Stimulated activated CD8-positive, alpha-beta memory T cell treated with anti-CD3 and anti-CD28 coated beads, Interleukin-12 subunit alpha, Interleukin-12 subunit beta, amount 100 ng/mL, for 4 hours (primary cell): ENCODE measurements at regions not wholly inside any gene's neighbourhood (a gene's known extent, or its start where the extent isn't known, plus 50 kb on each side); places are given as distances from the start of the nearest gene placed in this dataset.
"Not testable (repeated sequence)": the region's sequence is repeated elsewhere in the genome, so short reads cannot be mapped to it uniquely, and the experiment has no call there.

Source experiments
- DNase-seq: peaks from one replicate; pipeline ENCODE4 v3.0.0-alpha.2; 2020; ENCODE audit warnings: low read depth

DNA sequence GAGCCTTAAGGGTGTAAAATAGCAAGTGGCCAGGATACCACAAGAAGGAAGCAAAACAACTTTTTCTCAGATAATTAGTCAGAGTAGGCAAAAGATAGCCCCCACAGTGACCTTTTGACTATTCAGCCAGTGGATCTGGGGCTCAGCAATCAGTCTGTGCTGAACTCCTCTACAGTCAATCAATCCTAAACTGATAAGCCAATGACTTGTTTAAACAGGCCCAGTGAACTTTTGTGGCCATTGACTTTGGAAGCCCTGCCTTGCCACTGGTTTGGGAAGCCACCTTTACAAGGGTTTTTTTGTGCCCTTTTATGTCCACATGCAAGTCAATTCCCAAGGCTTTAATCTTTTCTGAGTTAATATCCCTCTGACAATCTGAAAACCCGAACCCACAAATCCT, 1565.0 kb upstream of the WWC1 start:
- no peak for DNase-seq

DNA sequence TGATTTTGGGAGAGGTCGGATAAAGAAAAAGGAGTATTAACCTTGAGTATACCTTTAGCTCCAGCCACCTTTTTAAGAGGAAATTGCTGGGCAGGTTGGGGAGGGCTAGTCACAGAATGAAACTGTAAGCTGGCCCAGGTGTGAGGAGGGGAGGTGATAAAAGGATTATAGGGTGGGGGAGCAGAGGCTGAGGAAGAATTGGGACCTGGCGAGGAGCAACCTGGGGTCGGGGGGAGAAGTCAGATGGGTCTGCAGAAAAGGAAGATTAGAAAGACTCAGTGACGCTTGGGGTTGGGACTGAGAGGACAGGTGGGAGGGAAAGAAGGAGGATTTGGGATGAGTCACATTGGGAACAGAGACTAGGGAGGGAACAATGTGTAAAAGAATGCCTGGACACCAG, 1548.5 kb upstream of the WWC1 start:
- DNase-seq, result not testable (repeated sequence)

DNA sequence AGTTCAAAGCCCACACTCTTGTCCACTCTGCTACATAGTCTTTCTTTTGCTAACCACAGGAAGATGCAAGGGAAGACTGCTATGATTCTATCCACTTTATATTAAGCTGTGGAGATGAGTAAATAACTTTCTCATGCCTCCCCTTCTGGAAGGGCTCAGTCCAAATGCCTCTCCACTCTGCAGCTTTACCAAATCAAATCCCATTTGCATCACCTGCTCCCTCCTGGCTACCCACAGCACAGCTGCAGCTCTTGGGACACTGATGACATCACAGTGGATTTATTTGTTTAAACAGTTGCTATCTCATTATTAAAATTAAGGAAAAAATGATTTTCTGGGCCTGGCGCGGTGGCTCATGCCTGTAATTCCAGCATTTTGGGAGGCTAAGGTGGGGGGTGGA, 1544.9 kb upstream of the WWC1 start:
- no peak for DNase-seq

DNA sequence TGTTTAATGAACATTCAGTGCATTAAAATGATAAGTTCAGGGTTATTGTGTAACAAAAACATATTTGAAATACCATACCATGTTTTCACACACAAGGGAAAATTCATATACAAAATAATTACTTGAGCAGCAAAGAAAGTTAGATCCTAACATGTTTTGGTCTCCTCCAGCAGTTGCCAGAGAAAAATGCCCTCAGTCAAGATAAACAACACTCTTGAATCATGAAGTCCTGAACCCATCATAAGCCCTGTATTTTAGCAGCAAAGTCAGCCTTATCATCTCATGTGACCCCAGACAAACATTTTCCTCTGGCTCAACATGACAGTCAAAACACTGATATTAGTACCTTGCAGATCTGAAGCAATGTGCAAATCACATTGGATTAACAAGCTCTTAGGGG, 1541.1 kb upstream of the WWC1 start:
- no peak for DNase-seq

DNA sequence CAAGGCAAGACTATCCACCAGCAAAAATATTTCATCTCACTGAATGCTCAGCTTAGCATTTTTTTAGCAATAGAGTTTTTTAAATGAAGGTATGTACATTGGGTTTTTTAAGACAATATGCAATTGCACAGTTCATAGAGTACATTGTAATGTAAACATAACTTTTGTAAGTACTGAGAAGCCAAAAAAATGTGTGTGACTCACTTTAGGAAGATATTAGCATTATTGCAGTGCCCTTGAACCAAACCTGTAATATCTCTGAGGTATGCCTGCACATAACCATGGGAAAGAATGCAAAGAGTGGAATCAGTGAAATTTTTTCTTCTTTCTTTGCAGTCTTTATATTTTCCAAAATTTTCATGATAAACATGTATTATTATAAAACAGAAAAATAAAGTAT, 1533.3 kb upstream of the WWC1 start:
- DNase-seq, result no peak

DNA sequence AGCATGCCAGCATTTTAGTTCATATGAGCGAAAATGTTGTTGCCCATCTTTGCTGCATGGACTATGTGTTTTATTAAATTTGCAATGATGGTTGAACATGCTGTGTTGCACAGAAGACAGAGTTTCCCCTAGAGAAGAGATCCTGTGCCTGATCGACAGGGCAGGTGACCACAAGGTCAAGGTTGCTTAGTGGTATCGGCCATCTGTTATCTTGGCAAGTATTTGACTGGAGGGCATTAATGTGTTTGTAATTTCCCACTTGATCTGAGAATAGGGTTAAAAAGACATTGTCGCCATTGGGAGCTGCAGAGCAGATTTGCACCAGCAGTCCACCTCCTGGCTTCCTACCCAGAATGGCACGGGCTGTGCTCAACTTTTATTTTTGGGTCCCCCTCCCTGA, 1523.6 kb upstream of the WWC1 start:
- no peak for DNase-seq

DNA sequence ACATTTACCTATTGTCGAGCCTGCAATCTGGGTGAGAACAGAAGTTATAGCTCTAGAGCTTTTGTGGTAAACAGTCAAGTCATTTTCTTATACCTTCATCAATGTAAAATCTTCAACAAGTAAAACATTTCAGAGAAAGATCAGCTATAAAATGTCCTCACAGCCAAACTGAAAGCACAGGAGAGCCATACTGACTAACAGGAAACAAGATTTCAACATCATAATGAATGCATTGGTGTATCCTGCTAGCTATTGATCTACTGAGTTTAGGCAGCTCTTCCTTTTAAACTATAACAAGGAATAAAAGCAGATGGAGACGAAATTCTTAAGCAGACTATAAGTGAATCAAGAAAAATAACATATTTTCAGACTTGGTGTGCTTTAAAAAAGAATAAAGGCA, 1522.9 kb upstream of the WWC1 start:
- DNase-seq, result no peak

DNA sequence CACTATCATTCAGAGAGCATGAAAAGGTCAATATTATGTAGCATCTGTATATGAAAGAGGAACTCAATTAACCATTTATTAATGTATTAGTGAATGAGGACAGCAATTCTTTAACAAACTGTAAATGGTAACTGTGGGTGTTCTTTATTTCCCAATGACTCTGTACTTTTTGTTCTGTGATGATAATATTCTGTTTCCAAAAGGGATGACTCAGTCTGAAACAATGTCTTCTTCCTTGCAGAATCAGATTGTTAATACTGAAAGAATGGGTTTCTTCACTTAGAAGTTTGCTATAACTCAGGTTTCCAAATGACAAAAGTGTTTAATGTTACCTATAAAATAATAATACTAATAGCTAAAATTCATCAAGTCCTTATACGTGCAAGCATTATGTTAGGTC, 1518.7 kb upstream of the WWC1 start:
- DNase-seq, result no peak

DNA sequence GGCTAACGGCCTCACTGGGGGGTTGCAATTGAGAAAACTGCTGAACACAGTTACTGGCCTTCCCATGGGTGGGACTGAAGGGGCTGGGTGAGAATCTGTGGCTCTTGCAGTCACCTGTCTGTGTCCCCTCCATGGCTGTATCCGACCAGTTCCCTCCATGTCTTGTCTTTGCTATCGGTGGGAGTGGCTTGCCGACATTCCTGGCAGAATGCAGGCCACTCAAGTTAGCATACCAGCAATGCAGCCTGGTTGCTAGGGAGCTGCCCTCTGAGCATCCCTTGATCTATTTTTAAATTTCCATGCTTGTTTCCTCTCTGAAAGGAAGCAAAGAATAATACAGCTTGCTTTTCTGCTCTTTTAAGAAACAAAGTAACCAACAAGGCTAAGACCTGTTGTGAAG, 1509.7 kb upstream of the WWC1 start:
- DNase-seq, result no peak

DNA sequence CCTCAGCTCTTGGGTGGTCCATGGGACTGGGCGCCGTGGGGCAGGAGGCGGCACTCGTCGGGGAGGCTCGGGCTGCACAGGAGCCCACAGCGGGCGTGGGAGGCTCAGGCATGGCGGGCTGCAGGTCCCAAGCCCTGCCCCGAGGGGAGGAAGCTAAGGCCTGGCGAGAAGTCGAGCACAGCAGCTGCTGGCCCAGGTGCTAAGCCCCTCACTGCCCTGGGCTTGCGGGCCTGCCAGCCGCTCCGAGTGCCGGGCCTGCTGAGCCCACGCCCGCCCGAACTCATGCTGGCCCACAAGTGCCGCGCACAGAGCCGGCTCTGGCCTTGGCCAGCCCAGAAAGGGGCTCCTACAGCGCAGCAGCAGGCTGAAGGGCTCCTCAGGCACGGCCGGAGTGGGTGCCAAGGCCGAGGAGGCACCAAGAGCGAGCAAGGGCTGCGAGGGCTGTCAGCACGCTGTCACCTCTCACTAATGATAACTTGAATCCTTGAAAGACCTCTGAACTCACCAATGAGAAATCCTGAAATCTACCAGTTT, 1506.8 kb upstream of the WWC1 start:
- DNase-seq, result no peak

DNA sequence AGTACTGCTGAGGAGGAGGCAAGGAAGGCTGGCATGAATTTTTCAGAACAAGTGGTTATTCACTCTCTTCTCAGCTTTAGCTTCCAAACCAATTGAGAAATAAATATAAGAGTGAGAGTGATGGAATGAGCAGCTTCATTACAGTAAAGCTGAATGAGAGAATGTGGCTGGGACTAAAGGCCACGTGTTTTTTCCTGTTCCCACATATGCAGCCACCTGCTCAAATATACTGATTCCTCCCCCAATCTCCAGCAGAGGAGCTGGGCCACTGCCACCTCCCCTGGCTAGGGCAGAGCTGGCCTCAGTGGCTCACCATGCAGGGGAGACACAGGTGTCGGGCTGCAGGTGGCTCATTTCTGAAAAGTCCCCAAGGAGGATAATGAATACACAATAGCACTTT, 1505.3 kb upstream of the WWC1 start:
- no peak for DNase-seq

DNA sequence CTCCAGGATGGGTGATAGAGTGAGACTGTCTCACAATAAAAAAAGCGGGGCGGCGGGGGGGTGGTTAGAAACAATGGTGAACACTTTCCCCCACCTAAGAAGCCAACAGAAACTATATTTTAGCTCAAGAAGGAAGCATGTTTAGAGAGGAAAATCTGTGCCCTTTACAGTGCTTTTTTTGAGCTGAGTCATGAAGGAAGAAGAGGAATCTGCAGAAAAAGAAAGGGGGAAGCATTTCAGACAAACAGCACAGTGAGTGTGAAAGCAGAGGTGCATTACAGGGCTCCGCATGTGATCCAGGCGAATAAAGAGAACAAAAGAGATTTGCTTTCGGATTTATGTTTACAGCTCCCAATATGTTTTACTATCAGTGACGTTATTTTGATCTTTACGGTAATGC, 1504.6 kb upstream of the WWC1 start:
- no peak for DNase-seq

DNA sequence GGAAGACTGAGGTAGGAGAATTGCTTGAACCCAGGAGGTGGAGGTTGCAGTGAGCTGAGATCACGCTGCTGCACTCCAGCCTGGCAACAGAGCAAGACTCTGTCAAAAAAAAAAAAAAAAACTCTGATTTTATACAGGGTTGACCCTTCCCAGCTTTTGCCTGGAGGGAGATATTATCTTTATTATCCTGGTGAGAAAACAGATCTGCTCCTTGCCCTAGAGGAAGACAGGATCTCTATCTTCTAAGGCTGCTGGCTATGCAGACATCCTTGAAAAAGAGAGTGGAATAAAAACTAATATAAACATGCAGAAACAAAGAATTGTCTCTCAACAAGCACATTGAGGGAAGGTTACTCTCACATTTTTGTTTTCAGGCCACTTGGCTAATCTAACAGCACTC, 1503.4 kb upstream of the WWC1 start:
- DNase-seq, result no peak

DNA sequence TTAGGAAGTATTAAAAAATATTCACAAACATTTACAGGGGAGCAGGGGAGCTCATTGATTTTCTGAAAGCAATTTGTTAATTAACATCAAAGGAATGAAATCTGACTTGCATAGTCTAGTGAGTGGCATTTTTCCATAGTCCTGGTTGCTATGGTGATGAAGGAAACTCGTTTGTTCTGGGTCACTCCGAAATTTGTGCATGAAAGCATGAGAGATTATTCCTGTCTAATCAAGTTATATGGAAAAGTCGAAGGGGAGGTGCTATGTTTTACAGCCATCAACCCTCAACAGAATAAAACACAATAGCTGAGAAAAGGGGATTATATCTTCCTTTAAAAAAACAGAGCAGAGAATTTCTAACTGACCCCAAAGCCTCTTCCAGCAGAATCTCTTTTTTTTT, 1495.7 kb upstream of the WWC1 start:
- no peak for DNase-seq

DNA sequence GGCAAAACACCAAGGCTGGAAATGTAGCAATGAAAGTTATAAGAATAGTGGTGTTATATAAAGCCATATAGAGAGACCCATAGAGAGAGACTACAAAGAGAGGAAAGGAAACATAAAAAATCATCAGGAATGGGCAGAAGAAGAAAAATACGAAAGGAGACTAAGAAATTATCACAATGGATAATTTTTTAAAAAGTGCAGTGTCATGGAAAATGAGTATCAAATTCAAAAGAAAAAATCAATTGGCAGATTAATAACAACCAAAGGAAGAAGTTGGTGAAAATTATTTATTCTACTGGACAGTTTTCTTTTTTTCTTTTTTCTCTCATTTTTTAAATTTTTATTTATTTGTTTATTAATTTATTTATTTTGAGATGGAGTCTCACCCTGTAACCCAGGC, 1488.4 kb upstream of the WWC1 start:
- DNase-seq, result no peak

DNA sequence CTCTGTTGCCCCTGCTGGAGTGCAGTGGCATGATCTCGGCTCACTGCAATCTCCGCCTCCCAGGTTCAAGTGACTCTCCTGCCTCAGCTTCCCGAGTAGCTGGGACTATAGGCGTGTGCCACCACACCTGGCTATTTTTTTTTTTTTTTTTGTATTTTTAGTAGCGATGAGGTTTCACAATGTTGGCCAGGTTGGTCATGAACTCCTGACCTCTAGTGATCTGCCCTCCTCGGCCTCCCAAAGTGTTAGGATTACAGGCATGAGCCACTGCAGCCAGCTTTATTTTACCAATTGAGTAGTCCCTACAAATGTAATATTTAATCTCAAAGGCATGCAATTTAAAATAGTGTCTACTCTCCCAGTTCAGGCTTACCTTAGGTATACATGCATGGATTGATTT, 1487.2 kb upstream of the WWC1 start:
- not testable (repeated sequence) for DNase-seq

DNA sequence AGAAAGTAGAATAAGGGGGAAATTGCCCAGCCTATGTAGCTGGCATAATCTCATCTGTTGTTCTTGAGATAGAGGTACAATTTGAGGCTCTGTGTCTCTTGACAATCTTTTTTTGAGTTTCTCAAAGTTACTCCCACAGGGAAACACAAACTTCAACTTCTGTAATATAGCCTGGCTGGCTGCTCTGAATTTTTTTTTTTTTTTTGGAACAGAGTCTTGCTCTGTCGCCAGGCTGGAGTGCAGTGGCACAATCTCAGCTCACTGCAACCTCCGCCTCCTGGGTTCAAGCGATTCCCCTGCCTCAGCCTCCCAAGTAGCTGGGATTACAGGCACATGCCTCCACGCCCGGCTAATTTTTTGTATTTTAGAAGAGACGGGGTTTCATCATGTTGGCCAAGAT, 1486.8 kb upstream of the WWC1 start:
- not testable (repeated sequence) for DNase-seq

DNA sequence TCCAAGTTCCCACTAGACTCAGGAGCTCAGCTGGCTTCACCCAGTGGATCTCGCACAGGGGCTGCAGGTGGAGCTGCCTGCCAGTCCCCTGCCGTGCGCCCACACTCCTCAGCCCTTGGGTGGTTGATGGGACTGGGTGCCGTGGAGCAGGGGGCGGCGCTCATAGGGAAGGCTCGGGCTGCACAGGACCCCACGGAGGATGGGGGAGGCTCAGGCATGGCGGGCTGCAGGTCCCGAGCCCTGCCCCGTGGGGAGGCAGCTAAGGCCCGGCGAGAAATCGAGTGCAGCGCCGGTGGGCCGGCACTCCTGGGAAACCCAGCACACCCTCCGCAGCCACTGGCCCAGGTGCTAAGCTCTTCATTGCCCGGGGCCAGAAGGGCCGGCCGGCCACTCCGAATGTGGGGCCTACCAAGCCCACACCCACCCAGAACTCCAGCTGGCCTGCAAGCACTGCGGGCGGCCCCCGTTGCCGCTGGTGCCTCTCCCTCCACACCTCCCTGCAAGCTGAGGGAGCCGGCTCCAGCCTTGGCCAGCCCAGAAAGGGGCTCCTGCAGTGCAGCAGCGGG, 1481.3 kb upstream of the WWC1 start:
- DNase-seq, result not testable (repeated sequence)

DNA sequence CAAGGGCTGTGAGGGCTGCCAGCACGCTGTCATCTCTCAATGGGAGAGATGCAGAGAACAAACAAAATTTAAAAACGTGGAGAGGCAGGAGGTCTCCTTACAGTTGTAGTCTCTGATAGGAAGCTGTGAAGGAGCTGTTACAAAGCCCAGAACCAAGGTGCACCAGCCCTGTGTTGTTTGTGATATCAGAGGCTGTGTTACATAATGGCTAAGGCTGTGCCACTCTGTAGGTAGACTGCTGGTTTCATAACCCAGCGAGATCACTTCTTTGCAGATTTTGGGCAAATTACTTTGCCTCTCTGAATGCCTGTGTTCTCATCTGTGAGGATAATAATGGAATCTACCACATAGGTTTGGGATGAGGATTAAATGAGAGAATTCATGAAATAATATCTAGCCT, 1480.7 kb upstream of the WWC1 start:
- DNase-seq, result no peak

DNA sequence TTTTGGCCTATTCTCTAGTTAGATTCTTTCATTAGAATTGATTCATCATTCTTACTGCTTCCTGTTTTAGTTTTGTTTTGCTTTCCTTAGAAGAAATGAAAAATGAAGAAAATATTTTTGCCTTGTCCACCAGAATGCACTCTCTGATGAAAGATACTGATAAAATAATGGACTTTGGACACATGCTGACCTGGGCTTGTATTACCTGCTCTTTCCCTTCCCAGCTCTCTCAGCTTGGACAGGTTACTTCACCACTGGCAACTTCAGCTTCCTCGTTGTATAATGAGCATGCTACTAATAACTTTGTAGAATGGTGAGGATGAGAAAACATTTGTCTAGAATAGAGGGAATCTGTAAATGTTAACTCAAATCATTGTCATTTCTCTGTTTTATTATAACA, 1468.1 kb upstream of the WWC1 start:
- DNase-seq, result no peak

DNA sequence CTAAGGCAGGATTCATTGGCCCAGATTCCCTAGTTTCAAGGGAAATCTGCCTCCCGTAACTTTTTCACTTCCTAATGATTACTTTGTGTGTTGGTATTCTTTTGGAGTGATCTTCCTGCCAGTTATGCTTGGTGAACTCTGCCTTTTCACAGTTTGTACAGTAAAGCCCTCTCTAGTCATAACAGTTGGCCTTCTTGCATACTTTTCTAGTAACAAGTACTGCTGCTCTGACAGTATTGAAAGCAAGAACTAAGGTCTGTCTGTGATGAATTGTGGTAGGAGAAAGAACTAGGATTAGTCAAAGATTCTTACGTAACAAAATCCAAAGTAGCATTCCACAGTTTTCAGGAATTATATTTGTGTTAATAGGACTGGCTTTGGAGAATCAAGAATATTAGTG, 1457.2 kb upstream of the WWC1 start:
- no peak for DNase-seq

DNA sequence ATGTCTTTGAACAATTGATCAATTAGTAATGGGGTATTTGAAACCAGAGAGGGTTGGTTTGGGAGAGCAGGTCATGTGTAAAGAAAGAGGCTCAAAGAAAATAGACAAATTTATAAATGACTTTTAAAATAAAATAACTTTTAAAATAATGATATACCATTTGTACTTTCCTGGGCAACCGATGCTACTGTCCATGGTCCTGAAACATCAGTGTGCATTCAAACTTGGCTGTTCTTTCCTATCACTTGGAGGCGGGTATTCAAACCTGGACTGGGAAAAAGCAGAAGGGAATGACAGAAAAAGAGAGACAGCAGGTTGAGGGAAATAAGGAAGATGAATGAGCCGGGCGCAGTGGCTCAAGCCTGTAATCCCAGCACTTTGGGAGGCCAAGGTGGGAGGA, 1446.4 kb upstream of the WWC1 start:
- DNase-seq, result no peak

DNA sequence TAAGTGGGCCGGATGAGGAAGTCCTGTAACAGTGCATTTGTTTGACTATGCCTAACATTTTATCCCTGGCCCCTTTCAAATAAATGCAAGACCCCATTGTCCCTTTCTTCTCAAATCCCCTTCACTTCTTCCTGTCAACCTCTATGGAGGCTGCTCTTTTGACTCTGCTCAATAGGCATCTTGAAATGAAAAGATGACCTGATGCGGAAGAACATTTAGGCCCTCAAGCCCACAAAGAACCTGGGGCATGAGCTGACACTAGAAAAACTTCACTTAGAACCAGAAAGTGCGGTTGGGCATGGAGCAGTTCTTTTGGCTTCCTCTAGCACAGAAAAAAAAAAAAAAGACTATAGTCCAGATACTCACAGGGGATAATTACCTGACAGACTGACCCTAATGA, 1434.7 kb upstream of the WWC1 start:
- no peak for DNase-seq

DNA sequence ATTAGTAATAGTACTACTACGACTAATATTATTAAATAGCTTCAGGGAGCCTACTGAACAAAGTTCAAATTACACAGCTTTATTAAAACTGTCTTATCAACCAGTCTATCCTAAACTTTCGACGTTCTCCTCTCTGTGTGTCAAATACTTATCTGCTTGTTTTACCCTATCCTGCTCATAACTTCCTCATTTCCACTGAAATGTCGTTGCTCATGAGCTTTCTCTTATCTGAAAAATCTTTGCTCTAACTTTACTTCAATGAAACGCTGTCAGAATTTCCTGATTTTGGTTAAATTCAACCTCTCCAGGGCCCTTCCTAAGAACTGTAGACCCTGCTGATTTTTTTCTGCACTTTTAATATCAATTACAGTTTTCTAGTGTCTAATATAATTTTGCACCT, 1431.0 kb upstream of the WWC1 start:
- no peak for DNase-seq

DNA sequence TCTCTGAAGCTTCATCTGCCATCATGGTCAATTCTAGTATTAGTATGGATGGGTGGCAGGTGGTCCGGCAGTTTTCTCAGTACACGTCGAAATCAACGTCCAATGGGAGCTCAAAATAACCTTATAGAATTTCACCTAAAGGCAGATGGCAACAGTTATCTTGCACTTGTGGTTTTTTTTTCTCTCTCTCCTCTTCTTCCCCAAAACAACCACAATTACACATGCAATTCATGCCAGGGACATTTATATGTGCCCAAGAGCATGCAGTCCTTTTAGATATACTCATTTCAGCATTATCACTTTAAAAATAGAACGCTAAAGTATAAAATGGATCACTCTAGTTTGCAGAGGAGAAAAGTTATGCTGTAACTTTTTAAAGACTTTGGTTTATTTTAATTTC, 1428.9 kb upstream of the WWC1 start:
- no peak for DNase-seq
